Heart left ventricle (tissue), 13 donors: ENCODE measurements at regions not wholly inside any gene's neighbourhood (a gene's known extent, or its start where the extent isn't known, plus 50 kb on each side); places are given as distances from the start of the nearest gene placed in this dataset.

Experiments used
- CTCF ChIP-seq, 12 donors: fragments of 200-600 bp; sonication (generic) in 4 of 12; IDR thresholded peaks; one replicate each; pipeline versions ENCODE4 v1.5.0 to v1.8.0; 2018 to 2022; ENCODE audit warnings: antibody characterized with exemption in 12 of 12, mild to moderate bottlenecking in 5 of 12
- POLR2A ChIP-seq, 2 donors: fragments of 450-650 bp; IDR thresholded peaks; one replicate each; pipeline ENCODE4 v1.6.1; 2017; ENCODE audit warnings: antibody characterized with exemption in 2 of 2, mild to moderate bottlenecking in 2 of 2, moderate library complexity in 2 of 2
- donor health status: ischemic (EF 13 %, LVEDD 7.1; RV severe dilation, severe dysfunction).
- donor health status: DM: no; HTN: yes; CAD: no.
- donor health status: DM: no; HTN: no; CAD: no.
- donor health status: ischemic (EF 25% LVEDD 6.9; RV normal size, moderate dysfunction).
- donor health status: ischemic (EF 25% LVEDD 5.7; RV mildly dilated, moderate dysfunction).
- donor health status: ischemic (EF 35%, LVEDD 5.7; RV mildly dilated, moderate dysfunction).
- donor health status: nonischemic (EF 11% LVEDD 7.7; RV severe dilation, severe dysfunction).
- donor health status: DM: yes; HTN: yes; CAD: no.
- donor health status: PGD.
- donor health status: ischemic (EF 29% LVEDD 5.4; RV normal size, mild dysfunction).
- donor health status: nonischemic (EF 23%, LVEDD 6.1; RV moderate dilation, normal function).

- TF ChIP-seq CTCF (IDR thresholded peaks at IDR 0.05) (no peak), POLR2A (IDR thresholded peaks at IDR 0.05) (no peak)
Observed at GRCh38 chr3:161647936-161648470, 151.4 kb downstream of the OTOL1 start.
